Mesenteric fat pad (tissue), 1 donor: ENCODE measurements at regions not wholly inside any gene's neighbourhood (a gene's known extent, or its start where the extent isn't known, plus 50 kb on each side); places are given as distances from the start of the nearest gene placed in this dataset.
A peak's percentile ranks its signal among the peaks of the same experiment; 100 is the strongest.

ENCODE experiments used
- DNase-seq: peaks from one replicate; pipeline ENCODE4 v3.0.0-alpha.2; 2020; ENCODE audit warnings: low spot score
- donor health status: DM: yes; HTN: yes; CAD: no.

- DNase-seq = peak; percentile 62
Measured at GRCh38 chr6:4677011-4677750, 99.0 kb upstream of the CDYL start.

GRCh38 chr6:4676016-4676415, 100.2 kb upstream of the CDYL start:
- peak; percentile 74 for DNase-seq

- DNase-seq = peak; percentile 64
Measured at GRCh38 chr6:4675121-4675520, 101.1 kb upstream of the CDYL start.

- peak; percentile 49 for DNase-seq
Measured at GRCh38 chr6:4673861-4674260, 102.3 kb upstream of the CDYL start.

DNA sequence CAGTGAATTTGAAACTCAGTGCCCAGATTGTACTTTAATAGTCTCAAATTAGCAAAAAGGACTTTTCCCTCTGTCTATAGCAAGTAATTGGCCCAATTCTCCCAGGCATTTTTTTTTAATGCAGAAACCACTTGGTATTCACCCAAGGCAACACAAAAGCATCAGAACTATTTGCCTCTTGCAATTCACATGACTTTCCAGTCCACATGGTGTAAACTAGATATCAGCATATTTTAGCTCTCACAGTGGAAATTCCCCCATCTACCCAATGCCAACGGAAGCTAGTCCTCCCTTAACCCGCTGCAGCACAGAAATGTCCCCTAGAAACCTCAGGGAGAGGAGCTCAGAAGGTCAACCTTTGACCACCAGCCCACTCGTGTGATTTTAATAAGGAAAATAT, 103.4 kb upstream of the CDYL start:
- no peak for DNase-seq

DNA sequence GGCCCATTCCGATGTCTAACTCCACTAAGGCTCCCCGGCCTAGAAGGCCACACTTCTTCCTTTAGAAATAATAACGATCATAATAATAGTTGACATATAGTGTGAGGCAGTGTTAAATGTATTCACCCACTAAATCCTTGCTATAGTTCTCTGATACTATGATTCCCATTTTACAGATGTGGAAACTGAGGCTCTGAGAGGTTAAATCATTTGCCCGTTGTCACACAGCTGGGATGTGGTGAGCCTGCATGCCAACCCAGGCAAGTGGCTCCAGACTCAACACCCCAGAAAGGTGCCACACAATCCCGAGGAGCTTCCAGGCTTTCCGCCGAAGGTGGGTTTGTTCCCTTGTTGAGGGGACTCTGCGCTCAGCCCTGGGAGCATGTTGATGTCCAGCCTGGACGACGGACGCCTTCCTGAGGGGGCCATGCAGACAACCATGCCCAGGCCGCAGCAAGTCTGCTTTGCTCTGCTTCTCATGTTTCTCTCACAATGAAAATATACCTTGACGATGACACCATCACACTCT, 104.6 kb upstream of the CDYL start:
- peak; percentile 47 for DNase-seq

DNA sequence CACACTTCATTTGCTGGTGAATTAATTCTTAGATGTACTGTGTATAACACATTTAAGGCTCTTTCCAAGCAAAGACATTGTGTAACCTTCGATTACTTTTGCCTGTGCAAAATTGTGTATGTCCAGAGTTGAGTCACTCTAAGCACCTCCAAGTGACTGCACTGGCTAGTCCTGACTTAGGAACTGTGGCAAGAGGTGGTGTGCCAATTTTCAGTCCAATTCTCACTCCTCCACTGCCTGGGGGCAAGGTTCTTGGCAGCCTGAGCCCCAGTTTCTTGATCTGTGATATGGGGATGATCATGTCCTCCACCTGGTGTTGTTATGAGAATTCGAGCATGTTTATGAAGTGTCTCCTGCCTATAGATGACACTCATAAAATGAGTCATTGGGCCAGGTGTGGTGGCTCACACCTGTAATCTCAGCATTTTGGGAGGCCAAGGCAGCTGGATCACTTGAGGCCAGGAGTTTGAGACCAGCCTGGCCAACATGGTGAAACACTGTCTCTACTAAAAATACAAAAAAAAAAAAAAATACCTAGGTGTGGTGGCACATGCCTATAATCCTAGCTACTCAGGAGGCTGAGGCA, 105.3 kb upstream of the CDYL start:
- DNase-seq = peak; percentile 55

- DNase-seq = peak; percentile 55
Measured at GRCh38 chr6:4670290-4670689, 105.9 kb upstream of the CDYL start.

DNA sequence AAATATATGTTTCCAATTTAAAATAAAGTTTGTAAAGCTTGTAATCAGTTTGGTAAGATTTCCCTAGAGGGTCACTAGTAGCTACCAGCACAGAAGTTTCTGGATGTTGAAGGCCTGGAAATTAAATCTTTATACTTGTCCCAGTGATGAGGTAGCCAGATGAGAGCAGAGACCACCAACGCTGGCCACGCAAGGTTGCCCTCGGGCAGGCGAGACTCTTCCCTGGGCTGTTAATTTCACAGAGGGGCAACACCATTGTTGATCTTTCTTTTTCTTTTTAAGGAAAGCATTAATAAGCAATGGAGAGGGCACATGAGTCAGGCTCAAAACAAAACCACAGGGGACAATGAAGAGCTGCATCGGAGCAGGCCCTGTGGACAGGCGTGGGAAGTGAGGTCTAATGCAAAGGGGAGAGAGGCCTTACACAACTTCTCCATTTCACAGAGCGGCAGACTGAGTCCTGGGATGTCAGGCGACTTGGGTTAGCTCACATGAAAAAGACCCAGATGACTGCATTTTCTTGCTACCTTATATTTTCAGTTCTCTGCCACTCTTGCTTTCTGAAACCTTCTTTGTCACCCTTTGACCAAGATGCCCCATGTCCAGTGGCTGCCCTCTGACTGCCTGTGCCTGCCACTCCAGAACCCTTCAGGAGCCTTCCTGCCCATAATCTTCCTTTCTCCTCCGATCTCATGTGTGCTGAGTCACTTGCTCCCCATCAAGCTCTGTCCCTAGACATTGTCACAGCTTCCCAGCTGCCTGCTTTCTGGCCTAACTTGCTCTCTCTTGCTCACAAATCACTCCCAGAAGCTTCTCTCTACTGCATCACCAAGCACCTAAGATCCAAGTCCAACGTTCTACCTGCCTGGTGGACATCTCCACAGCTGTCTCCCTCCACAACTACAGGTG, 107.7 kb upstream of the CDYL start:
- DNase-seq = peak; percentile 41

GRCh38 chr6:4667591-4667990, 108.6 kb upstream of the CDYL start:
- no peak for DNase-seq

- peak; percentile 57 for DNase-seq
Measured at GRCh38 chr6:4666886-4667513, 109.2 kb upstream of the CDYL start.

- peak; percentile 18 for DNase-seq
Measured at GRCh38 chr6:4665489-4666417, 110.5 kb upstream of the CDYL start.

DNA sequence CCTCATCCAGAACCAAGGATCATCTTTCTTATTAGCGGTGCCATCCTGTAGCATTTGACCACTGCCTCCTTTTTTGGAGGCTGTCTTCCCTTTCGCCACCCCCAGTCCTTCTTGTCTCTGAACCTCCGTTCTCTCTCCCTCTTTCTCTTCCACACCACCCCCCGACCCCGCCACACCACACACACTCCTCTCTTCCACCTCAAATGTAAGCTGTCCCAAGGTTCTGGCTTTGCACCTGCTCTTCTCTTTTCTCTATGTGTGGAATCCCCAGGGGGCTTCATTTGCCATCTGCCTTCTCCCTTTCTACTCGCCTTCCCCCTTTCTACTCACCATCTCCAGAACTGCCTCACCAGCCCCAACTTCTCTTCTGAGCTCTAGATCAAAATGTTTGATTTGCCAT, 111.3 kb upstream of the CDYL start:
- DNase-seq = peak; percentile 9

GRCh38 chr6:4664117-4664626, 112.0 kb upstream of the CDYL start:
- peak; percentile 89 for DNase-seq

DNA sequence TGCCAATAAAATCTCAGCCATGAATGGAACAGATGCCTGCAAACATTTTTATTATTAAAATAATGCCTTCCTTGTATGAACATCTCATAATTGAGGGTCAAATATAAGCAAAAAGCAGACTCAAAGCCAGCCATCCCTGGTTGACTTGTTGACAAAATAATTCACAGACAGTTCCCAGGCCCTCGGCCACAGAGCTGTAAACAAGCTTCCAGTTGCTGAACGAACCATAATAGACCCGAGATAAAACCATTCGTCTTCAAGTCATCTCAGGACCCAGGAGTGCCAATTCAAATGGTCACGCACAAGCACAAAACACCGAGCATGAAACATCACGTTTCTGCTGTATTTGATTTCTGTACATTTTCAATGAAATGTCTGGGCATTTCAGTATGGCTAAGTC, 113.3 kb upstream of the CDYL start:
- DNase-seq = no peak

DNA sequence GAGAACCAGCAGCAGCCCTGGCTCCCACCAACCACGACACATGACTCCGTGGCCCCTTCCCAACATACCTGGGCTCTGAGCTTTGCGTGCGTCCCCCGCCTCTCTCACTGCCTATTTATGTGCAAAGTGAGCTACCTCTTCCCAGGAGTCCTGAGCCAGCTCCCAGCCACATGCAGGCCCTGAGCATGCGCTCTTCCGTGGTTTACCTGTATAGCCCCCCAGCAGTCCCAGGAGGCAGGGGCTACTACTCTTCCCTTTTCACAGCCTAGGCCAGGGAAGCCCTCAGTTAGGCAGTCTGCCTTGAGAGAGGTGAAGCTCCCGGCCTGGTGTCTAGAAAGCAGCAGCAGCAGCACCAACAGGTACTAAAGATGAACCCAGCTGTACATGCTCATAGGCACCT, 114.8 kb upstream of the CDYL start:
- DNase-seq = peak; percentile 65

DNA sequence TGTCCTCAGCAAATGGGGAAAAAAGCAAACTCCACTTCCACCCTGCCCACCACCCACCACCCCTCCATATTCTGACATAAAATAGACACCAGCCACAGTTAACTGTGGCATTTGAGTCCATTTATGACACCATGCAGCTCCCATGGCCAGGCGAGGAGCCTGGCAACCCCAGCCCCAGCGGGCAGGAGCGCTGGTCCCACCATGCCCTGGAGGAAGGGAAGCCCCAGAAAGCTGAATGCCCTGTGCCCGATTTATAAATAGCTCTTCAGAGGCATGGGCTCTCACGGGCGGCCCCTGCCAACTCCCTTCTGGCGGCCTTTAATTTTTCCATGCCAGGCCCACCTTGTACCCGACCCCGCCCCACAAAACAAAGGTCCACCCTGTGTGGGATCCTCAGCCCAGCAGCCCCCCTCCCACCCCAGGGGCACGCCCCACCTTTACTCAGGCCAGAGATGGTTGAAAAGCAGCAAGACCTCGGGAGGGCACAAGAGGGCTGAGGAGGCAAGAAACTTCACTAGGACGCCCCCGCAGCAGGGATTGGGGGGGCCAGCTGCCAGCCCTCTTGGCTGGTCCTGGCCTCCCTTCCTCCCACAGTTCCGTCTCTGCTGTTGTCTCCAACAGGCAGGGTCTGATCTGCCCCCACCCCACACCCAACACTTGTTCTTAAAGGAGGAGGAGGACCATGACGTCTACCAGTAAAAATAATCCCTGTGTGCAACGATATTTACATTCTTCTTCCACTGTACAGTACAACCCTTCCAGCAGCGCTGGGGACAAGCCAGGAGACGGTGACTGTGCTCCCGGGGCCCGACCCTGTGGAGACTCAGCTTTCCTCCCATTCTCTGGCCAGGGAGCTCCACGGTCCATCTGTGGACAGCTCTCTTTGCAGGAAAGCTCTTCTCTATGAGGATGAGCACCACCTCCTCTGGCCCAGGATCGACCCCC, 115.6 kb upstream of the CDYL start:
- DNase-seq = peak; percentile 79

GRCh38 chr6:4659719-4660118, 116.5 kb upstream of the CDYL start:
- peak; percentile 8 for DNase-seq

DNA sequence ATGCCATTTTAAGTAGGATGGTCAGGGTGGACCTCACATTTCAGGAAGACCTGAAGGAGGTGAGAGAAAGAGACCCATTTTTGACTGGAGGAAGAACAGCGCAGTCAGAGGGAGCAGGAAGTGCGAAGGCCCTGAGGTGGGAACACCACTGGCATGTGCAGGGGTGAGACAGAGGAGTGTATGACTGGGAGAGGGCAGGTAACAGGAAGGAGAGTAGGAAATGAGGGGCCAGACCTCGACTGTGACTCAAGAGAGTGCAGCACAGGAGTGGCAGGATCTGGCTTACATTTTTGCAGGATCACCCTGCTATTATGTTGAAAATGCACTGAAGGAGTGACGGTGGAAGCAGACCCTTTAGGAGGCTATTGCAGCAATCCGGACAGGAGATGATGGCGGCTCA, 117.7 kb upstream of the CDYL start:
- peak; percentile 22 for DNase-seq
